Heart left ventricle (tissue), 13 donors: ENCODE measurements at regions not wholly inside any gene's neighbourhood (a gene's known extent, or its start where the extent isn't known, plus 50 kb on each side); places are given as distances from the start of the nearest gene placed in this dataset.

Source experiments
- CTCF ChIP-seq, 12 donors: fragments of 200-600 bp; sonication (generic) in 4 of 12; IDR thresholded peaks; one replicate each; pipeline versions ENCODE4 v1.5.0 to v1.8.0; 2018 to 2022; ENCODE audit warnings: antibody characterized with exemption in 12 of 12, mild to moderate bottlenecking in 5 of 12
- POLR2A ChIP-seq, 2 donors: fragments of 450-650 bp; IDR thresholded peaks; one replicate each; pipeline ENCODE4 v1.6.1; 2017; ENCODE audit warnings: antibody characterized with exemption in 2 of 2, mild to moderate bottlenecking in 2 of 2, moderate library complexity in 2 of 2
- donor health status: ischemic (EF 13 %, LVEDD 7.1; RV severe dilation, severe dysfunction).
- donor health status: DM: no; HTN: yes; CAD: no.
- donor health status: DM: no; HTN: no; CAD: no.
- donor health status: ischemic (EF 25% LVEDD 6.9; RV normal size, moderate dysfunction).
- donor health status: ischemic (EF 25% LVEDD 5.7; RV mildly dilated, moderate dysfunction).
- donor health status: ischemic (EF 35%, LVEDD 5.7; RV mildly dilated, moderate dysfunction).
- donor health status: nonischemic (EF 11% LVEDD 7.7; RV severe dilation, severe dysfunction).
- donor health status: DM: yes; HTN: yes; CAD: no.
- donor health status: PGD.
- donor health status: ischemic (EF 29% LVEDD 5.4; RV normal size, mild dysfunction).
- donor health status: nonischemic (EF 23%, LVEDD 6.1; RV moderate dilation, normal function).

DNA sequence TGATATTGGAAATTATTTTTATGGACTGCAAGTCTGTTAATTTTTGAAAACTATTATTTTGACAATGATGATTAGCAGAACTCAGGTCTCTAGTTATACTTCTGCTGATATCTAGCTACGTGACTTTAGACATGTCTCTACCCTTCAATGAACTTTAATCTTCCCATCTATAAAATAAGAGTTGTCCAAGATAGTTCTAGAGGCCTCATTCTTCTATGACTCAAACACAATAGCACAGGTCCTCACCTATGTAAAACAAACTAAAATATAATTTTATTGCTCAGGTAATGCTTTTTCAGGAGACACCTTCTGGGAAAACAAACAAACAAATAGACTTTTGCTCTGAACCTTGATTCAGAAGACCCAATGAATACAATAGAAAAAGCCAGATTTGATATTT is 544.4 kb upstream of the SETBP1 start:
- no peak for TF ChIP-seq CTCF (IDR thresholded peaks at IDR 0.05)
- no peak for TF ChIP-seq POLR2A (IDR thresholded peaks at IDR 0.05)
